ENCODE measurements at regions not wholly inside any gene's neighbourhood (a gene's known extent, or its start where the extent isn't known, plus 50 kb on each side); places are given as distances from the start of the nearest gene placed in this dataset.

DNA sequence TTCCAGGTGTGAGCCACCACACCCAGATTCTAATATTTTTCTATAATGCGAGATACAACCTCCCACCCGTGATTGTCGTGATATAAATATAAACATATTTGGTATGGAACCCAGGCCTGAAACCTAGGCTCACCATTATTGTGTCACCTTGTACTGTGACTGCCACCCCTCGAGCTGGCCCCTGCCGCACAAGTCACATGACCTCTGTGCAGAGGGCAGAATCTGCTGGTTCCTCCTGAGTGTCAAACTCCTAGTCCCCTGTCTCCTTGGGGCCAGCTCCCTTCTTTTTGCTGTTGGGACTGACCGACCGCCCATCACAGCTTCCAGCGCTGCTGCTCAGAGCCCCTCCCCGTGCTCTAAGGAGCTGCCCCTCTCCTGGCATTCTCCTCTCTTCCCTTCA is 86.4 kb downstream of the RSPH3 start:
- H3K4me1 Mint-ChIP-seq = peaks cover 50% of the 10 kb centered on the region

GRCh38 chr6:158912655-158913054 is 87.3 kb downstream of the RSPH3 start:
- Histone ChIP-seq H3K4me3 (replicated peaks in 1 of 3; ENCODE audit: low read depth in 2 of 3, low read length in 3 of 3) (no peak overlapping the region), H3K4me1 (ENCODE audit: control insufficient read depth in 1 of 2, insufficient read depth in 2 of 2, low read length in 2 of 2) (peaks cover 30 to 32% of the 10 kb centered on the region in 2 donors), H3K27me3 (ENCODE audit: control insufficient read depth in 2 of 2, insufficient read depth in 2 of 2, low read length in 2 of 2) (no peaks in the 10 kb centered on the region), H3K9me3 (replicated peaks in 1 of 2; ENCODE audit: control insufficient read depth in 1 of 2, insufficient read depth in 1 of 2, low read length in 2 of 2) (no peaks in the 10 kb centered on the region), H4K20me1 (ENCODE audit: insufficient read depth, low read length) (no peaks in the 10 kb centered on the region), H2AFZ (ENCODE audit: insufficient read depth, low read depth, low read length, poor library complexity, severe bottlenecking) (no peak overlapping the region), H3K36me3 (replicated peaks in 1 of 2; ENCODE audit: control insufficient read depth in 1 of 2, insufficient read depth in 2 of 2, low read length in 2 of 2) (no peaks in the 10 kb centered on the region), H3K27ac (ENCODE audit: low read depth in 1 of 2, low read length in 2 of 2) (no peak overlapping the region), H3K79me2 (ENCODE audit: insufficient read depth, low read length) (no peaks in the 10 kb centered on the region), H3K4me2 (replicated peaks; ENCODE audit: extremely low read depth, low read length, poor library complexity, severe bottlenecking) (no peak overlapping the region), H3K9ac (ENCODE audit: insufficient read depth, low read length, poor library complexity, severe bottlenecking) (no peak overlapping the region)
- H3K9me3 Mint-ChIP-seq = peaks cover 0 to 7% (median 0%) of the 10 kb centered on the region in 7 donors
- no peak for DNase-seq
- H3K4me1 Mint-ChIP-seq = peaks cover 45% of the 10 kb centered on the region
- no peak for TF ChIP-seq CTCF (IDR thresholded peaks at IDR 0.05)
- peaks cover 0 to 4% (median 2%) of the 10 kb centered on the region in 3 donors for H3K27me3 Mint-ChIP-seq (ENCODE audit: low read depth in 3 of 3)
- peak overlapping the region in 2 of 7 donors; percentile 42 to 61 for H3K27ac Mint-ChIP-seq
- intact Hi-C loops (cut with micrococcal nuclease) = no loop called here
- no peak overlapping the region for H3K4me3 Mint-ChIP-seq
- WGBS (ENCODE audit: insufficient coverage) = 100% methylated on average over 2 of the region's 2 CpGs
- peaks cover 0 to 3% of the 10 kb centered on the region in 2 donors for H3K36me3 Mint-ChIP-seq

More for the DNA sequence above, 86.4 kb downstream of the RSPH3 start:
- no peaks in the 10 kb centered on the region for H3K27me3 ChIP-seq (ENCODE audit: control insufficient read depth in 2 of 2, insufficient read depth in 2 of 2, low read length in 2 of 2)
- H3K4me2 ChIP-seq (replicated peaks; ENCODE audit: extremely low read depth, low read length, poor library complexity, severe bottlenecking) = no peak overlapping the region
- no peak for TF ChIP-seq CTCF (IDR thresholded peaks at IDR 0.05)
- no peaks in the 10 kb centered on the region for H4K20me1 ChIP-seq (ENCODE audit: insufficient read depth, low read length)
- peaks cover 0 to 3% of the 10 kb centered on the region in 2 donors for H3K36me3 Mint-ChIP-seq
- intact Hi-C loops (cut with micrococcal nuclease) = no loop called here
- H3K9me3 Mint-ChIP-seq = peaks cover 0 to 2% (median 0%) of the 10 kb centered on the region in 7 donors
- no peaks in the 10 kb centered on the region for H3K9me3 ChIP-seq (replicated peaks in 1 of 2; ENCODE audit: control insufficient read depth in 1 of 2, insufficient read depth in 1 of 2, low read length in 2 of 2)
- no peaks in the 10 kb centered on the region for H3K79me2 ChIP-seq (ENCODE audit: insufficient read depth, low read length)
- H3K27me3 Mint-ChIP-seq (ENCODE audit: low read depth in 3 of 3) = peaks cover 0 to 5% (median 2%) of the 10 kb centered on the region in 3 donors
- no peak overlapping the region for H3K4me3 ChIP-seq (replicated peaks in 1 of 3; ENCODE audit: low read depth in 2 of 3, low read length in 3 of 3)
- no peak overlapping the region for H3K27ac ChIP-seq (ENCODE audit: low read depth in 1 of 2, low read length in 2 of 2)
- H3K4me3 Mint-ChIP-seq = no peak overlapping the region
- no peak overlapping the region for H2AFZ ChIP-seq (ENCODE audit: insufficient read depth, low read depth, low read length, poor library complexity, severe bottlenecking)
- WGBS (ENCODE audit: insufficient coverage) = 52% methylated on average over 2 of the region's 9 CpGs
- H3K36me3 ChIP-seq (replicated peaks in 1 of 2; ENCODE audit: control insufficient read depth in 1 of 2, insufficient read depth in 2 of 2, low read length in 2 of 2) = no peaks in the 10 kb centered on the region
- H3K27ac Mint-ChIP-seq = no peak overlapping the region
- H3K4me1 ChIP-seq (ENCODE audit: control insufficient read depth in 1 of 2, insufficient read depth in 2 of 2, low read length in 2 of 2) = peaks cover 32% of the 10 kb centered on the region in 2 donors
- DNase-seq = no peak
- H3K9ac ChIP-seq (ENCODE audit: insufficient read depth, low read length, poor library complexity, severe bottlenecking) = no peak overlapping the region

Data from CD14-positive monocyte (primary cell).